ENCODE measurements at regions not wholly inside any gene's neighbourhood (a gene's known extent, or its start where the extent isn't known, plus 50 kb on each side); places are given as distances from the start of the nearest gene placed in this dataset.

DNA sequence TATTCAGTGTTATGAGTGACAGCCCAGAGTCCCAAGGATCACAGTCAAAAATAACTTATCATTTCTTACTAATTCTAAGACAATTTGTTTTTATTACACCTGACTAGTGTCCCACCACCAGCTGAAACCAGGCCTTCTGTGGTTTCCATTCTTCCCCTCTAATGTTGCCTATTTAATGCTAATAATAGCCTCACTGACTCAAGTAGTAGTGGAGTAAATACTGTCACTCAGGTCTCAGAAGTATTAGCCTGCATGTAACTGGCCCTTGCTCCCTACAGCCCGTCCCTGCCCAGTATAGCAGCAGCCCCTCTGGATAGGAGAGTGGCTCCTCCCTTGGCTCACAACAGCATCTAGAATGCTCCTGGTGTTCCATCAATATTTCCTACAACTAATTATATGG is 665.5 kb downstream of the NTRK3 start:
- Histone ChIP-seq H3K4me2 (ENCODE audit: insufficient read depth, low read length, poor library complexity, severe bottlenecking) (no peak overlapping the region), H4K91ac (ENCODE audit: low read depth, low read length, poor library complexity) (no peak overlapping the region), H3K79me1 (ENCODE audit: low read depth, low read length) (no peaks in the 10 kb centered on the region), H3K9me3 (replicated peaks in 1 of 2; ENCODE audit: control insufficient read depth in 2 of 2, insufficient read depth in 1 of 2, low read depth in 1 of 2, low read length in 2 of 2) (peaks cover 0 to 2% of the 10 kb centered on the region in 2 donors), H3K18ac (ENCODE audit: low read length) (no peak overlapping the region), H3K14ac (ENCODE audit: low read length) (no peak overlapping the region), H3K9ac (ENCODE audit: low read depth, low read length, poor library complexity) (no peak overlapping the region), H3K23ac (ENCODE audit: low read depth, low read length, poor library complexity) (no peak overlapping the region), H3K4me3 (ENCODE audit: low read length in 2 of 2) (no peak overlapping the region), H4K8ac (ENCODE audit: low read depth, low read length) (no peak overlapping the region), H2BK15ac (ENCODE audit: low read length) (no peak overlapping the region), H2AK5ac (ENCODE audit: low read depth, low read length) (no peak overlapping the region), H3K27me3 (ENCODE audit: control insufficient read depth in 3 of 3, insufficient read depth in 3 of 3, low read depth in 1 of 3, low read length in 3 of 3) (no peaks in the 10 kb centered on the region), H2BK120ac (ENCODE audit: low read depth, low read length) (no peak overlapping the region), H3K27ac (replicated peaks; ENCODE audit: low read length) (no peak overlapping the region), H2BK5ac (ENCODE audit: low read length) (no peak overlapping the region), H2AFZ (ENCODE audit: low read length) (no peak overlapping the region), H3K36me3 (replicated peaks in 1 of 2; ENCODE audit: control insufficient read depth in 2 of 2, insufficient read depth in 2 of 2, low read length in 2 of 2) (no peaks in the 10 kb centered on the region), H3K4me1 (ENCODE audit: control insufficient read depth in 2 of 2, insufficient read depth in 1 of 2, low read depth in 1 of 2, low read length in 2 of 2) (no peaks in the 10 kb centered on the region), H2BK12ac (ENCODE audit: low read length) (no peak overlapping the region), H3K4ac (ENCODE audit: low read length) (no peak overlapping the region)
- WGBS, 2 donors (ENCODE audit: extremely low coverage in 2 of 2, insufficient read length in 2 of 2, insufficient replicate concordance in 1 of 2): no CpG with 5 or more reads among the region's 1 CpG
- DNase-seq (ENCODE audit: low spot score): no peak

DNA sequence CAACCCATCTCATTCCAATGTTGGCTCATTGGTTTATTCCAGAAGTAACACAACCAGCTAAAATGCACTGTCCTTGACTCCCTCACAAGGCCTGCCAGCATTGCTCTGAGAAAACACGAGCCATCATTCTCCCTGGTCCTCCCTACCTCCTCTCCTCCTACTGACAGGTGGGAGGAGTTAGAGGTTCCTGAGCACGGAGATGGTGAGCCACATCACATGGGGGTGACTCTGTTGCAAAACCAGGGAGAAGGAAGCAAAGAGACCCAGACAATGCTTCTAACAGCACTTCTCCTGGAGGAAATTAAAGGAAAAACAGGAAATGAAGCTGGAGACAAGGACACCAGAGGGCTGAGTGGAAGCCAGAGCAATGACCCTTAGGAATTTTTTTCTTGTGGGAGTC is 667.4 kb downstream of the NTRK3 start:
- Histone ChIP-seq H4K91ac (ENCODE audit: low read depth, low read length, poor library complexity) (no peak overlapping the region), H3K4me3 (ENCODE audit: low read length in 2 of 2) (no peak overlapping the region), H3K27ac (replicated peaks; ENCODE audit: low read length) (no peak overlapping the region), H3K36me3 (replicated peaks in 1 of 2; ENCODE audit: control insufficient read depth in 2 of 2, insufficient read depth in 2 of 2, low read length in 2 of 2) (no peaks in the 10 kb centered on the region), H3K23ac (ENCODE audit: low read depth, low read length, poor library complexity) (no peak overlapping the region), H3K4ac (ENCODE audit: low read length) (no peak overlapping the region), H3K14ac (ENCODE audit: low read length) (no peak overlapping the region), H2AFZ (ENCODE audit: low read length) (no peak overlapping the region), H3K18ac (ENCODE audit: low read length) (no peak overlapping the region), H3K4me1 (ENCODE audit: control insufficient read depth in 2 of 2, insufficient read depth in 1 of 2, low read depth in 1 of 2, low read length in 2 of 2) (no peaks in the 10 kb centered on the region), H2BK15ac (ENCODE audit: low read length) (no peak overlapping the region), H4K8ac (ENCODE audit: low read depth, low read length) (no peak overlapping the region), H3K9me3 (replicated peaks in 1 of 2; ENCODE audit: control insufficient read depth in 2 of 2, insufficient read depth in 1 of 2, low read depth in 1 of 2, low read length in 2 of 2) (peaks cover 0 to 2% of the 10 kb centered on the region in 2 donors), H3K27me3 (ENCODE audit: control insufficient read depth in 3 of 3, insufficient read depth in 3 of 3, low read depth in 1 of 3, low read length in 3 of 3) (no peaks in the 10 kb centered on the region), H3K9ac (ENCODE audit: low read depth, low read length, poor library complexity) (no peak overlapping the region), H2AK5ac (ENCODE audit: low read depth, low read length) (no peak overlapping the region), H2BK120ac (ENCODE audit: low read depth, low read length) (no peak overlapping the region), H3K79me1 (ENCODE audit: low read depth, low read length) (no peaks in the 10 kb centered on the region), H3K4me2 (ENCODE audit: insufficient read depth, low read length, poor library complexity, severe bottlenecking) (no peak overlapping the region), H2BK12ac (ENCODE audit: low read length) (no peak overlapping the region), H2BK5ac (ENCODE audit: low read length) (no peak overlapping the region)
- DNase-seq (ENCODE audit: low spot score): no peak
- WGBS, 2 donors (ENCODE audit: extremely low coverage in 2 of 2, insufficient read length in 2 of 2, insufficient replicate concordance in 1 of 2): no CpG with 5 or more reads among the region's 2 CpGs

DNA sequence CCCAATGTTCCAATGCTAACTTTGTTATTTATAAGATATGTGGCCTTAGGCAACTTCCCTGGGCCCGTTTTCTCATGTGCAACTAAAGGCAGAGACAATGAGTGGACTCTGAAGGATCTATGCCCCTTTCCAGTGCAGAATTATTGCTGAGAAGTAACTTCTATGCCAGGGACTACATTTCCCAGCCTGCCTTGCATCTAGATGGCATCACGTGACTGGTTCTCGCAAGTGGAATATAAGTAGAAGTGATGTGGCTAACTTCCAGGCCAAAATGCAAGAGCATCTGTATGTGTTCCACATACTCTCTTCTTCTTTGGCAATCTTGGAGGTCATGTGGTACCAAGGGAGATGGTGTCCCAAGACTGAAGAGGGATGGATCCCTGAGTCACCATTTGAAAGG is 674.4 kb downstream of the NTRK3 start:
- Histone ChIP-seq H3K9ac (ENCODE audit: low read depth, low read length, poor library complexity) (no peak overlapping the region), H2AFZ (ENCODE audit: low read length) (no peak overlapping the region), H2BK5ac (ENCODE audit: low read length) (no peak overlapping the region), H4K91ac (ENCODE audit: low read depth, low read length, poor library complexity) (no peak overlapping the region), H3K27ac (replicated peaks; ENCODE audit: low read length) (no peak overlapping the region), H4K8ac (ENCODE audit: low read depth, low read length) (no peak overlapping the region), H3K4me1 (ENCODE audit: control insufficient read depth in 2 of 2, insufficient read depth in 1 of 2, low read depth in 1 of 2, low read length in 2 of 2) (peaks cover 0 to 2% of the 10 kb centered on the region in 2 donors), H3K18ac (ENCODE audit: low read length) (no peak overlapping the region), H3K4ac (ENCODE audit: low read length) (no peak overlapping the region), H2BK15ac (ENCODE audit: low read length) (no peak overlapping the region), H3K27me3 (ENCODE audit: control insufficient read depth in 3 of 3, insufficient read depth in 3 of 3, low read depth in 1 of 3, low read length in 3 of 3) (no peaks in the 10 kb centered on the region), H3K36me3 (replicated peaks in 1 of 2; ENCODE audit: control insufficient read depth in 2 of 2, insufficient read depth in 2 of 2, low read length in 2 of 2) (no peaks in the 10 kb centered on the region), H3K23ac (ENCODE audit: low read depth, low read length, poor library complexity) (no peak overlapping the region), H3K4me2 (ENCODE audit: insufficient read depth, low read length, poor library complexity, severe bottlenecking) (no peak overlapping the region), H3K9me3 (replicated peaks in 1 of 2; ENCODE audit: control insufficient read depth in 2 of 2, insufficient read depth in 1 of 2, low read depth in 1 of 2, low read length in 2 of 2) (no peaks in the 10 kb centered on the region), H2BK12ac (ENCODE audit: low read length) (no peak overlapping the region), H3K79me1 (ENCODE audit: low read depth, low read length) (no peaks in the 10 kb centered on the region), H3K14ac (ENCODE audit: low read length) (no peak overlapping the region), H3K4me3 (ENCODE audit: low read length in 2 of 2) (no peak overlapping the region), H2AK5ac (ENCODE audit: low read depth, low read length) (no peak overlapping the region), H2BK120ac (ENCODE audit: low read depth, low read length) (no peak overlapping the region)
- no peak for DNase-seq (ENCODE audit: low spot score)
- no CpG with 5 or more reads among the region's 3 CpGs for WGBS, 2 donors (ENCODE audit: extremely low coverage in 2 of 2, insufficient read length in 2 of 2, insufficient replicate concordance in 1 of 2)

DNA sequence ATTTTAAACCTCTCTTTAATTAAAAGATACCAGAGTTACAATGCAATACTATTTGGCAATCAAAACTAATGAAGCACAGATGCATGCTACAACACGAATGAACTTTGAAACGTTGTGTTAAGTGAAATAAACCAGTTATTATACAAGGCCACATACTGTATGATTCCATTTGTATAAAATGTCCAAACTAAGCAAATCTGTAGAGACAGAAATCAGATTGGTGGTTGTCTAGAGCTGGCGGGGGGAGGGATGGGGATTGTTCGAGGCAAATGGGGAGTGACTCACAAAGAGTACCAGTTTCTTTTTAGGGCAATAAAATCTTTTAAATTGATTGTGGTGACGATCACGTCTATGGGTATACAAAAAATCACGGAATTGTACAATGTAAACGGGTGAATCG is 677.0 kb downstream of the NTRK3 start:
- Histone ChIP-seq H3K36me3 (replicated peaks in 1 of 2; ENCODE audit: control insufficient read depth in 2 of 2, insufficient read depth in 2 of 2, low read length in 2 of 2) (no peaks in the 10 kb centered on the region), H3K4ac (ENCODE audit: low read length) (no peak overlapping the region), H3K27ac (replicated peaks; ENCODE audit: low read length) (no peak overlapping the region), H3K4me2 (ENCODE audit: insufficient read depth, low read length, poor library complexity, severe bottlenecking) (no peak overlapping the region), H2BK120ac (ENCODE audit: low read depth, low read length) (no peak overlapping the region), H2BK12ac (ENCODE audit: low read length) (no peak overlapping the region), H2BK5ac (ENCODE audit: low read length) (no peak overlapping the region), H3K4me1 (ENCODE audit: control insufficient read depth in 2 of 2, insufficient read depth in 1 of 2, low read depth in 1 of 2, low read length in 2 of 2) (peaks cover 0 to 2% of the 10 kb centered on the region in 2 donors), H4K91ac (ENCODE audit: low read depth, low read length, poor library complexity) (no peak overlapping the region), H3K27me3 (ENCODE audit: control insufficient read depth in 3 of 3, insufficient read depth in 3 of 3, low read depth in 1 of 3, low read length in 3 of 3) (no peaks in the 10 kb centered on the region), H4K8ac (ENCODE audit: low read depth, low read length) (no peak overlapping the region), H2AFZ (ENCODE audit: low read length) (no peak overlapping the region), H2AK5ac (ENCODE audit: low read depth, low read length) (no peak overlapping the region), H3K9ac (ENCODE audit: low read depth, low read length, poor library complexity) (no peak overlapping the region), H3K14ac (ENCODE audit: low read length) (no peak overlapping the region), H3K23ac (ENCODE audit: low read depth, low read length, poor library complexity) (no peak overlapping the region), H3K79me1 (ENCODE audit: low read depth, low read length) (no peaks in the 10 kb centered on the region), H2BK15ac (ENCODE audit: low read length) (no peak overlapping the region), H3K9me3 (replicated peaks in 1 of 2; ENCODE audit: control insufficient read depth in 2 of 2, insufficient read depth in 1 of 2, low read depth in 1 of 2, low read length in 2 of 2) (no peaks in the 10 kb centered on the region), H3K4me3 (ENCODE audit: low read length in 2 of 2) (no peak overlapping the region), H3K18ac (ENCODE audit: low read length) (no peak overlapping the region)
- no peak for DNase-seq (ENCODE audit: low spot score)
- WGBS, 2 donors (ENCODE audit: extremely low coverage in 2 of 2, insufficient read length in 2 of 2, insufficient replicate concordance in 1 of 2): no CpG with 5 or more reads among the region's 9 CpGs

All from neuronal stem cell (in vitro differentiated cells).